Endodermal cell (in vitro differentiated cells): ENCODE measurements at regions not wholly inside any gene's neighbourhood (a gene's known extent, or its start where the extent isn't known, plus 50 kb on each side); places are given as distances from the start of the nearest gene placed in this dataset.

Source experiments
- DNase-seq: peaks from one replicate; pipeline ENCODE4 v3.0.0-alpha.2; 2017
- H3K27ac ChIP-seq: 2 replicates; pipeline ENCODE4 v1.5.1; 2013; ENCODE audit warnings: mild to moderate bottlenecking, low read depth, low read length, moderate library complexity
- H3K27me3 ChIP-seq: 2 replicates; pipeline ENCODE4 v1.6.1; 2013; ENCODE audit warnings: mild to moderate bottlenecking, low read length, moderate library complexity; ENCODE audit not compliant: insufficient read depth, control insufficient read depth, poor library complexity, severe bottlenecking
- H3K36me3 ChIP-seq: 2 replicates; pipeline ENCODE4 v1.7.0; 2013; ENCODE audit warnings: mild to moderate bottlenecking, low read length, moderate library complexity; ENCODE audit not compliant: control insufficient read depth, insufficient read depth
- H3K4me1 ChIP-seq: one replicate; pipeline ENCODE4 v1.7.0; 2013; ENCODE audit warnings: low read length; ENCODE audit not compliant: control insufficient read depth, insufficient read depth
- H3K4me3 ChIP-seq: 2 replicates; pipeline ENCODE4 v1.5.1; 2013; ENCODE audit warnings: mild to moderate bottlenecking, low read length, moderate library complexity
- H3K9ac ChIP-seq: 2 replicates; pipeline ENCODE4 v1.6.1; 2013; ENCODE audit warnings: mild to moderate bottlenecking, low read length, moderate library complexity; ENCODE audit not compliant: poor library complexity, severe bottlenecking; ENCODE audit errors: extremely low read depth
- H3K9me3 ChIP-seq: 2 replicates; pipeline ENCODE4 v1.6.1; 2013; ENCODE audit warnings: mild to moderate bottlenecking, low read length, moderate library complexity; ENCODE audit not compliant: control insufficient read depth
- H3K27ac Mint-ChIP-seq: 2 replicates; pipeline ENCODE4 v1.8.0; 2020; ENCODE audit warnings: mixed read lengths
- H3K27me3 Mint-ChIP-seq: 2 replicates; pipeline ENCODE4 v1.8.0; 2021; ENCODE audit warnings: mild to moderate bottlenecking, mixed read lengths; ENCODE audit not compliant: insufficient read depth
- H3K36me3 Mint-ChIP-seq: 2 replicates; pipeline ENCODE4 v1.8.0; 2020; ENCODE audit warnings: low read depth, mixed read lengths
- H3K4me1 Mint-ChIP-seq: 2 replicates; pipeline ENCODE4 v1.8.0; 2020; ENCODE audit warnings: mixed read lengths
- H3K4me3 Mint-ChIP-seq: 2 replicates; pipeline ENCODE4 v1.8.0; 2020; ENCODE audit warnings: mild to moderate bottlenecking, moderate library complexity, mixed read lengths
- H3K9me3 Mint-ChIP-seq: 2 replicates; pipeline ENCODE4 v1.8.0; 2020; ENCODE audit warnings: mild to moderate bottlenecking, mixed read lengths
- CTCF ChIP-seq: fragments of 200-600 bp; sonication (generic); conservative IDR thresholded peaks from 2 replicates; pipeline ENCODE4 v1.5.0; 2021; ENCODE audit warnings: antibody characterized with exemption, mild to moderate bottlenecking
- WGBS, 2 experiments: methylation state at CpG; one replicate each; pipeline versions ENCODE4 v1.1.5 to v1.1.7; 2013; ENCODE audit warnings: missing lambda C conversion rate in 2 of 2, mixed read lengths in 1 of 2; ENCODE audit not compliant: insufficient coverage in 1 of 2, insufficient read length in 1 of 2; 5-methylcytosine and 5-hydroxymethylcytosine counted together

- Mint-ChIP-seq H3K4me1 (peaks cover 2% of the 10 kb centered on the region), H3K4me3 (no peak overlapping the region)
These were observed 126.1 kb upstream of the CMC1 start for GRCh38 chr3:28115316-28115715.

GRCh38 chr3:28117598-28117997 lies 123.8 kb upstream of the CMC1 start:
- Mint-ChIP-seq H3K9me3 (peaks cover 10% of the 10 kb centered on the region), H3K27me3 (no peaks in the 10 kb centered on the region), H3K4me3 (no peak overlapping the region), H3K4me1 (peaks cover 2% of the 10 kb centered on the region), H3K36me3 (no peaks in the 10 kb centered on the region), H3K27ac (no peak overlapping the region)
- no peaks in the 10 kb centered on the region for H3K4me1 ChIP-seq
- H3K4me3 ChIP-seq: no peak overlapping the region
- no peaks in the 10 kb centered on the region for H3K36me3 ChIP-seq
- H3K27me3 ChIP-seq: no peaks in the 10 kb centered on the region
- no peak overlapping the region for H3K9ac ChIP-seq
- H3K9me3 ChIP-seq: no peaks in the 10 kb centered on the region
- no peak for TF ChIP-seq CTCF
- DNase-seq: peak; percentile 48
- no peak overlapping the region for H3K27ac ChIP-seq
- 95 to 100% methylated on average over 1 to 2 of the region's 2 CpGs for WGBS, 2 experiments

More at GRCh38 chr3:28115316-28115715, 126.1 kb upstream of the CMC1 start:
- Mint-ChIP-seq H3K36me3 (no peaks in the 10 kb centered on the region), H3K9me3 (peaks cover 10% of the 10 kb centered on the region), H3K27ac (no peak overlapping the region), H3K27me3 (no peaks in the 10 kb centered on the region)
- Histone ChIP-seq H3K36me3 (no peaks in the 10 kb centered on the region), H3K27me3 (no peaks in the 10 kb centered on the region), H3K9ac (no peak overlapping the region), H3K4me3 (no peak overlapping the region), H3K4me1 (no peaks in the 10 kb centered on the region), H3K27ac (no peak overlapping the region), H3K9me3 (no peaks in the 10 kb centered on the region)
- 100% methylated on average over 1 of the region's 1 CpG; no CpG with 5 or more reads in 1 of the 2 experiments for WGBS, 2 experiments
- no peak for DNase-seq
- no peak for TF ChIP-seq CTCF

GRCh38 chr3:28118087-28118486 lies 123.3 kb upstream of the CMC1 start:
- no peak for DNase-seq
- H3K27ac ChIP-seq: no peak overlapping the region
- Mint-ChIP-seq H3K27me3 (no peaks in the 10 kb centered on the region), H3K36me3 (no peaks in the 10 kb centered on the region), H3K4me3 (no peak overlapping the region), H3K27ac (no peak overlapping the region), H3K9me3 (peaks cover 10% of the 10 kb centered on the region), H3K4me1 (peaks cover 2% of the 10 kb centered on the region)
- no peaks in the 10 kb centered on the region for H3K36me3 ChIP-seq
- H3K4me1 ChIP-seq: no peaks in the 10 kb centered on the region
- no peaks in the 10 kb centered on the region for H3K9me3 ChIP-seq
- no peak for TF ChIP-seq CTCF
- 57 to 60% methylated on average over 1 of the region's 1 CpG for WGBS, 2 experiments
- H3K4me3 ChIP-seq: no peak overlapping the region
- no peaks in the 10 kb centered on the region for H3K27me3 ChIP-seq
- H3K9ac ChIP-seq: no peak overlapping the region
